ENCODE measurements at regions not wholly inside any gene's neighbourhood (a gene's known extent, or its start where the extent isn't known, plus 50 kb on each side); places are given as distances from the start of the nearest gene placed in this dataset.
A peak's percentile ranks its signal among the peaks of the same experiment; 100 is the strongest.

DNA sequence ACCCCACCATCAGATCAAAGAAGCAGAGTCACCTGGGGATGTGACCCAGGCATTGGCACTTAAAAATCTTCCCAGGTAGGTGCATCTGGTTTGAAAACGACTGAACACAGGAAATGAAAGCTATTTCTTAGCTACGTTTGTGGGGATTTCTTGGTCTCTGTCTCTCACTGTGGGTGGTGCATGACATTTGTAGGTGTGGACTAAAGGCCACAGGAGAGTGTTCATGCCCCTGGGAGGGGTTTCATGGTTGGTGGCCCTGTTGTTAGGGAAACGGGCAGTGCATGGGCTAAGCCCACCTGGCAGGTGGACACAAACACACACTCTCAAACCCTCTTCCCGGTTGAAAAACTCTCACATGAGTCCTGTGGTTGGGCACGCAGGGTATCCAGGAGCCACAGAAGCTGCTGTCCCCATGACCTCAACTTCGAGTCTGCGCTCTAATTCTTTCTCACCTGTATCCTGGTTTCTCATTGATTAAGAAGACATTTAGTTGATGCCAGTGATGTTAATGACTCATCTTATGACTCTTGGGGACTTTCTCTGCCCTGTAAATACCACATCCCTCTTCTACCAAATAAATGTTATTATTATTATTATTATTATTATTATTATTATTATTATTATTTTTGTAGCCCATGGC lies 119.4 kb downstream of the MRPS6 start:
- no peak for DNase-seq

GRCh38 chr21:34195335-34195734 lies 122.0 kb downstream of the MRPS6 start:
- no peak for DNase-seq

GRCh38 chr21:34196996-34197395 lies 123.6 kb downstream of the MRPS6 start:
- DNase-seq = no peak

DNA sequence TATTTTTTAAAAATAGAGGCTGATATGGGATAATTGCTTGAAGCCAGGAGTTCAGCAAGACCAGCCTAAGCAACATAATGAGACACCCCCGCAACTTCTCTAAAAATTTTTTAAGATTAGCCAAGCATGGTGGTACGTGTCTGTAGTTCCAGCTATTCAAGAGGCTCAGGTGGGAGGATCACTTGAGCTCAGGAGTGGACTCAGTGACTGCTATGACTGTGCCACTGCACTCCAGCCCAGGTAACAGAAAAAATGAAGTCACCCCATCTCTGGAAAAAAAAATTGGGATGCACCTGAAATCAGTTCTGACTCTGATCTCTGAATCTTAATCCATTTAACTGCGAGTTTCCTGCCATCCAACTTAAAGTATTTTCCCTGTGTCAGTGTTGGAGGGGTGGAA lies 124.2 kb downstream of the MRPS6 start:
- DNase-seq = no peak

GRCh38 chr21:34198231-34199120 lies 125.1 kb downstream of the MRPS6 start:
- no peak for DNase-seq

GRCh38 chr21:34199121-34199910 lies 125.9 kb downstream of the MRPS6 start:
- no peak for DNase-seq

- no peak for DNase-seq
Observed at GRCh38 chr21:34200288-34200905, 127.0 kb downstream of the MRPS6 start.

DNA sequence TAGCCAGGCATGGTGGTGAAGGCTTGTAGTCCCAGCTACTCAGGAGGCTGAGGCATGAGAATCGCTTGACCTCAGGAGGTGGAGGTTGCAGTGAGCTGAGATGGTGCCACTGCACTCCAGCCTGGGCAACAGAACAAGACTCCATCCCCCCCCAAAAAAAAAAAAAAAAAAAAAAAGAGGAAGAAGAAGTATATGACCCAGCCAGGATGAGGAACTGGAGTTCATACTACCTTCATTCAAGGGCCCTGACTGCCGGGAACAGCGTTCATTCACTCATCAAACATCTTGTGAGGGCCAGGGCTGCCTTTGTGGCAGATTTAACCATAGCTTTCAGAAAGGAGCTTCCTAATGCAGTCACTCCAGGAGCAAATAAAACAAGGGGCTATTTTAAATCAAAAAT lies 127.6 kb downstream of the MRPS6 start:
- no peak for DNase-seq

DNA sequence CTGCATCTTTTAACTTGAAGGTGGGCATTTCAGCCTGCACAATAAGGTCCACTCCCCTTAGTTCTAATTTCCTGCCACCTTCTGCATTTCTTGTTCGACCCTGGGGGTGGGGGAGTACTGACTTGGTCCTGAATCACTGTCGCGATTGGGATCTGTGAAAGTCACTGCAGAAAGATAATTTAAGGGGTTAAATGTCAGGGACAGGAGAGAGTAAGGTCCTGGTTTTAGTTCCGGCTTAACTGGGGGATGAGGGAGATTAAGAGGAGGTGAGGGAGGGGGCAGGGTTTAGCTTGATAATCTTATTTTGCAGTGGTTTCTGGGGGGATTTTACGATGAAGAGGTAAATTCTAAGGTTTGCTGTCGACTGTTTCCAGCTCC lies 128.1 kb downstream of the MRPS6 start:
- no peak for DNase-seq

DNA sequence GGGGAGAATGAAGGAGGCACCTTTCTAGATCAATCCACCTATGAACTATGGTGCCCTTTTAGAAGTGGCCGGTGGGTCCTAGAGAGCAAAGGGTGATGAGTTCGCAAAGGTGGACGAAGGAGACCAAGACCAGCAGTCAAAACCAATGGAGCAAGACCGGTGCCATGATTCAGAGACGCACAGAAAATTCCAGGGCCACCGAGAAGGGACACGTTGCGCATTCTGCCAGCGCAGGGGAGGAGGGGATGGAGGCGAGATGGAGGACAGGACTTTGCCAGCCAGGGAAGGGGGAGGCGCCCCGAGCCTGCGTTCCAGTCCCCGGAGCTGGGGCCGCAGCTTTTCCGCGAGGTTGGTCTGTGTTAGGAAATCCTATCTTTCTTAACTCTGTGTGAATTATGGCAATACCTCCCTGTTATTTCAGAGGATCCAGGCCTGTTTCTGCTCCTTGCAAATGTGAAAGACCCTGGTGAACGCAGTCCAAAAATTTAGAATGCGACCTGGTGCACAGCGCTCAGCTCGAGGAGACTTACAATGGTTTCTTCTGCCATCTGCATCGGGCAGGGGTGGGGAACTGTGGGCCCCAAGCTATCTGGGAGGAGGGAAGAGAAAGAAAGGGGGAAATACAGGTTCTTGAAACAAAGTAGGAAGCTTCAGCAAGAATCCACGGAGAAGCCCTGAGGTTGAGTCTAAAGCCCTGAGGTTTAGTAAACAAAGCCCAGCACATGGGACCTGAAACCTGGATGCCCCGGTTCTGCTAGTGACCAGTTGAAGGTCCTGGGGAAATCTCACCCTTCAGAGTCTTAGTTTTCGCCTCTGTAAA lies 129.4 kb downstream of the MRPS6 start:
- DNase-seq = no peak

DNA sequence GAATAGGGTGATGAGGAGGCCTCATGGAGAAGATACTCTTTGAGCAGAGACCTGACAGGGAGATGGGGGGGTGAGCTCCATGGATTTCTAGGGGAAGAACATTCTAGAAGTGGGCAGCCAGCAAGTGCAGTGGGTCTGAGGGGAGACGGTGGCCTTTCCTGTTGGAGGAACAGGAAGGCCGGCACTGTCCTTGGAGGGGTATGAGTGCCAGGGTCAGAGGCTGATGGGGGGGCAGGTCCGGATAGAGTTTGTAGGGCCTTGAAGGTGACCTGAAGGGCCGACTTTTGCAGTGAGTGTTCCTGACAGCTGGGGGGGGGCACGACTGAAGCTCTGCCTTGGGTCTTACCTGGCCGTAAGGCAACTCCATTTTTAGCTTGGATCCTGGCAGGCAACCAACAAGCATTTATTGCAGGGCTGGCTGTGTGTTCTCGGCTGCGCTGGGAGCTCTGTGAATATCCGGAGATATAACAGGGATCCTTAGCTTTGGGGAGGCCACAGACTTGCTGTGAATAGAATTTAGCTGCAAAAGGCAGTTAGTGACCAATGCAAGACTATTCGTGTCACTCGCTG lies 130.6 kb downstream of the MRPS6 start:
- no peak for DNase-seq

DNA sequence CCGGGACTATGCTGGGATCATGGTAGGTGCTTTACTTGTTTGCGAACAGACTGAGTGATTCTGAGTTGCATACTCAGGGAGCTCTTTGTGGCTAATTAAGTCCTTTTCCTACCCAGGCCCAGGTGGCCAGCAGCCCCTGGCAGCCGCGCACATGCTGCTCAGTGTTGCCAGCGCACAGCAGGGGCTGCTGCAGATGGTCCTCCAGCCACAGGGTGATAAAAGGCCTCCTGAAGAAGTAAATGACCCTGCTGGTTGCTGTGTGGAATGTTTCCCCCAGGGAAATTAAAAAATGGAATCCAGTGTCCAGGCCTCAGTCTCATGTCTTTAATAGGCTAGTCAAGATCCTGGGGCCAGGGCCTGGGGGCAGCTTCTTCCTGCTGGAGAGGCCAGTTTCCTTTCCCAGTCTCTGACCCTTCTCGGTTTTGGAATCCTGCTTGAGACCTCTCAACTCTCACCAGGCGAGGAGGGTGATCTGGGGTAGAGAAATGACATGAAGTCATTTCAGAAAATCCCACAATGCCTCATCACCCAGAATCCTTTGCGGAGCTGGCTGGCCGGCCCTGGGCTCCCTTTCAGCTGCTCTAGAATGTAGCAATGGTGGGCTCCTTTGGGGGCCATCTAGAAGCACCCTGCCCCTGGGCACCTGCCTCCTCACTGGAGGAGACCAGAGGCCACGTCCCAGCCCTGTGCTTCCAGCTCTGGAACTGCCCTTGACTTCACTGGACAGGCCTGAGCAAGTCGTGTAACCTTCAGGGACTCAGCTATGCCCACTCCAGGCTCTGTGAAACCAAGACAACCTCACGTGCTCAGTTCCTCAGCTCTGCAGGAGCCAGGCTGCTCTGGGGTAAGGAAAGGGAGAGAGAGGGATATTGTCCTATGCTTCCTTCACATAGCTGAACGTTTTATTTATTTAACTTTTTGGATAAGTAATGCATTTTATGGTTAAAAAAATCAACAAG lies 131.4 kb downstream of the MRPS6 start:
- no peak for DNase-seq

DNA sequence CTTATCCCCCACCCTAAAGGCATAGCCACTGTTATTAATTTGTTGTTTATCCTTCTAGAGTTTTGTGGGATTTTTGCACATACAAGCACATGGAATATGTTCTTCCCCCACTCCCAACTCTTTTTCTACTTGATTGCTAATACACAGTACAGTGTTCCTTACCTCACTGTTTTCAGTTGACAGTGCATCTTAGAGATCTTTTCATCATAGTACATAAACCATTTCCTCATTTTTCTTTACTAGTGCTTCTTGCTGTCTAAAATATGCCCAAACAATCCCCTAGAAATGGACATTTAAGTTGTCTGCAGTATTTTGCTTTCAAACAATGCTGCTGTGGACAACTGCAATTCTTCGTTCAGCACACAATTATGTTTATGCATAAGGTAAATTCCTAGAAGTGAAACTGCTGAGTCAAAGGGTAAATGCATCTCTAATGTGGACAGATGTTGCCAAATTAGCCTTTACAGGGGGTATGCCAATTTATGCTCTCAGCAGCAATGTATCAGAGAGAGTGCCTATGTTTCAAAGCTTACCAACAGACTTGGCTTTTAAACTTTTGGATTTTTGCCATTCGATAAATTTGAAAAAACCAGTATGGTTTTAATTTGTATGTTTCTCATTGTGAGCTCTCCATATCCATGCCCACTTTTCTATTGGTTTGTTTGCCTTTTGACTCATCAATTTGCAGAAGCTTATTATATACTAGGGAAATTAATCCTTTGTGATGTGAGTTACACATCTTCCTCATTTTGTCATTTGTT lies 132.6 kb downstream of the MRPS6 start:
- peak; percentile 6 for DNase-seq

DNA sequence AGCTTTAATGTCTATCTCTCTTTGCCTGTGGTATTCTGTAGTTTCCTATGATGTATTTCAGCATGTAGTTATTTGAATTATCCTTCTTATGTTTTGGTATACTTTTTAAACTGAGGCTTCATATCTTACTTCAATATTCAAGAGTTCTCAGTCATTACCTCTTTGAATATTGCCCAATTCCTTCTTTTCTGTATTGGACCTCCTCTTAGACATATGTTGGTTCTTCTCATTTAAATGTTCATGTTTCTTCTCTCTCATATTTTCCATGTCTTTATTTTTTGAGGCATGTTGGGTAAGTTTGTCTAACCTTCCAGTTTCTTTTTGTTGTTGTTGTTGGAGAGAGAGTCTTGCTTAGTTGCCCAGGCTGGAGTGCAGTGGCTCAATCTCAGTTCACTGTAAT lies 140.6 kb downstream of the MRPS6 start:
- DNase-seq = no peak

- DNase-seq = no peak
Observed at GRCh38 chr21:34215501-34215900, 142.1 kb downstream of the MRPS6 start.

- DNase-seq = no peak
Observed at GRCh38 chr21:34215911-34216717, 142.7 kb downstream of the MRPS6 start.

GRCh38 chr21:34216718-34217032 lies 143.3 kb downstream of the MRPS6 start:
- DNase-seq = no peak

- DNase-seq = no peak
Observed at GRCh38 chr21:34217263-34217662, 143.9 kb downstream of the MRPS6 start.
